ENCODE measurements at regions not wholly inside any gene's neighbourhood (a gene's known extent, or its start where the extent isn't known, plus 50 kb on each side); places are given as distances from the start of the nearest gene placed in this dataset.

- Histone ChIP-seq H3K9ac (ENCODE audit: low read depth in 1 of 2, low read length in 2 of 2) (no peak overlapping the region), H3K9me3 (ENCODE audit: control insufficient read depth in 2 of 2, low read length in 2 of 2) (no peaks in the 10 kb centered on the region), H3K36me3 (ENCODE audit: control insufficient read depth in 2 of 2, insufficient read depth in 2 of 2, low read length in 2 of 2) (no peaks in the 10 kb centered on the region), H3K4me3 (ENCODE audit: low read length in 2 of 2) (no peak overlapping the region), H3K27me3 (ENCODE audit: control insufficient read depth in 2 of 2, insufficient read depth in 2 of 2, low read length in 2 of 2) (no peaks in the 10 kb centered on the region), H3K27ac (ENCODE audit: low read depth in 2 of 2, low read length in 2 of 2) (no peak overlapping the region), H3K4me1 (ENCODE audit: control insufficient read depth in 2 of 2, insufficient read depth in 2 of 2, low read length in 2 of 2) (no peaks in the 10 kb centered on the region)
Measured at GRCh38 chr6:74253261-74253660, 557.3 kb downstream of the CD109 start.

- no peaks in the 10 kb centered on the region for H3K27me3 ChIP-seq (ENCODE audit: control insufficient read depth in 2 of 2, insufficient read depth in 2 of 2, low read length in 2 of 2)
- no peaks in the 10 kb centered on the region for H3K36me3 ChIP-seq (ENCODE audit: control insufficient read depth in 2 of 2, insufficient read depth in 2 of 2, low read length in 2 of 2)
- H3K9me3 ChIP-seq (ENCODE audit: control insufficient read depth in 2 of 2, low read length in 2 of 2) = no peaks in the 10 kb centered on the region
- no peak overlapping the region for H3K27ac ChIP-seq (ENCODE audit: low read depth in 2 of 2, low read length in 2 of 2)
- no peak overlapping the region for H3K9ac ChIP-seq (ENCODE audit: low read depth in 1 of 2, low read length in 2 of 2)
- no peak overlapping the region for H3K4me3 ChIP-seq (ENCODE audit: low read length in 2 of 2)
- no peaks in the 10 kb centered on the region for H3K4me1 ChIP-seq (ENCODE audit: control insufficient read depth in 2 of 2, insufficient read depth in 2 of 2, low read length in 2 of 2)
Measured at GRCh38 chr6:74250161-74250818, 554.3 kb downstream of the CD109 start.

- Histone ChIP-seq H3K4me1 (ENCODE audit: control insufficient read depth in 2 of 2, insufficient read depth in 2 of 2, low read length in 2 of 2) (no peaks in the 10 kb centered on the region), H3K27ac (ENCODE audit: low read depth in 2 of 2, low read length in 2 of 2) (no peak overlapping the region), H3K27me3 (ENCODE audit: control insufficient read depth in 2 of 2, insufficient read depth in 2 of 2, low read length in 2 of 2) (no peaks in the 10 kb centered on the region), H3K4me3 (ENCODE audit: low read length in 2 of 2) (no peak overlapping the region), H3K36me3 (ENCODE audit: control insufficient read depth in 2 of 2, insufficient read depth in 2 of 2, low read length in 2 of 2) (no peaks in the 10 kb centered on the region), H3K9ac (ENCODE audit: low read depth in 1 of 2, low read length in 2 of 2) (no peak overlapping the region), H3K9me3 (ENCODE audit: control insufficient read depth in 2 of 2, low read length in 2 of 2) (no peaks in the 10 kb centered on the region)
Measured at GRCh38 chr6:74249658-74250057, 553.7 kb downstream of the CD109 start.

GRCh38 chr6:74248966-74249365, 553.0 kb downstream of the CD109 start:
- Histone ChIP-seq H3K4me3 (ENCODE audit: low read length in 2 of 2) (no peak overlapping the region), H3K27ac (ENCODE audit: low read depth in 2 of 2, low read length in 2 of 2) (no peak overlapping the region), H3K9me3 (ENCODE audit: control insufficient read depth in 2 of 2, low read length in 2 of 2) (no peaks in the 10 kb centered on the region), H3K9ac (ENCODE audit: low read depth in 1 of 2, low read length in 2 of 2) (no peak overlapping the region), H3K36me3 (ENCODE audit: control insufficient read depth in 2 of 2, insufficient read depth in 2 of 2, low read length in 2 of 2) (no peaks in the 10 kb centered on the region), H3K4me1 (ENCODE audit: control insufficient read depth in 2 of 2, insufficient read depth in 2 of 2, low read length in 2 of 2) (no peaks in the 10 kb centered on the region), H3K27me3 (ENCODE audit: control insufficient read depth in 2 of 2, insufficient read depth in 2 of 2, low read length in 2 of 2) (no peaks in the 10 kb centered on the region)

GRCh38 chr6:74222768-74223333, 526.8 kb downstream of the CD109 start:
- H3K4me3 ChIP-seq (ENCODE audit: low read length in 2 of 2) = no peak overlapping the region
- H3K9ac ChIP-seq (ENCODE audit: low read depth in 1 of 2, low read length in 2 of 2) = no peak overlapping the region

GRCh38 chr6:74213995-74214394, 518.0 kb downstream of the CD109 start:
- Histone ChIP-seq H3K27me3 (ENCODE audit: control insufficient read depth in 2 of 2, insufficient read depth in 2 of 2, low read length in 2 of 2) (no peaks in the 10 kb centered on the region), H3K4me1 (ENCODE audit: control insufficient read depth in 2 of 2, insufficient read depth in 2 of 2, low read length in 2 of 2) (no peaks in the 10 kb centered on the region), H3K9ac (ENCODE audit: low read depth in 1 of 2, low read length in 2 of 2) (no peak overlapping the region), H3K9me3 (ENCODE audit: control insufficient read depth in 2 of 2, low read length in 2 of 2) (no peaks in the 10 kb centered on the region), H3K27ac (ENCODE audit: low read depth in 2 of 2, low read length in 2 of 2) (no peak overlapping the region), H3K36me3 (ENCODE audit: control insufficient read depth in 2 of 2, insufficient read depth in 2 of 2, low read length in 2 of 2) (no peaks in the 10 kb centered on the region), H3K4me3 (ENCODE audit: low read length in 2 of 2) (no peak overlapping the region)

More at GRCh38 chr6:74222768-74223333, 526.8 kb downstream of the CD109 start:
- H3K36me3 ChIP-seq (ENCODE audit: control insufficient read depth in 2 of 2, insufficient read depth in 2 of 2, low read length in 2 of 2) = no peaks in the 10 kb centered on the region
- H3K4me1 ChIP-seq (ENCODE audit: control insufficient read depth in 2 of 2, insufficient read depth in 2 of 2, low read length in 2 of 2) = no peaks in the 10 kb centered on the region
- no peaks in the 10 kb centered on the region for H3K27me3 ChIP-seq (ENCODE audit: control insufficient read depth in 2 of 2, insufficient read depth in 2 of 2, low read length in 2 of 2)
- no peaks in the 10 kb centered on the region for H3K9me3 ChIP-seq (ENCODE audit: control insufficient read depth in 2 of 2, low read length in 2 of 2)
- H3K27ac ChIP-seq (ENCODE audit: low read depth in 2 of 2, low read length in 2 of 2) = no peak overlapping the region

GRCh38 chr6:74208239-74208638, 512.2 kb downstream of the CD109 start:
- Histone ChIP-seq H3K9me3 (ENCODE audit: control insufficient read depth in 2 of 2, low read length in 2 of 2) (no peaks in the 10 kb centered on the region), H3K36me3 (ENCODE audit: control insufficient read depth in 2 of 2, insufficient read depth in 2 of 2, low read length in 2 of 2) (no peaks in the 10 kb centered on the region), H3K4me3 (ENCODE audit: low read length in 2 of 2) (no peak overlapping the region), H3K27ac (ENCODE audit: low read depth in 2 of 2, low read length in 2 of 2) (no peak overlapping the region), H3K4me1 (ENCODE audit: control insufficient read depth in 2 of 2, insufficient read depth in 2 of 2, low read length in 2 of 2) (no peaks in the 10 kb centered on the region), H3K27me3 (ENCODE audit: control insufficient read depth in 2 of 2, insufficient read depth in 2 of 2, low read length in 2 of 2) (no peaks in the 10 kb centered on the region), H3K9ac (ENCODE audit: low read depth in 1 of 2, low read length in 2 of 2) (no peak overlapping the region)

- Histone ChIP-seq H3K27ac (ENCODE audit: low read depth in 2 of 2, low read length in 2 of 2) (no peak overlapping the region), H3K36me3 (ENCODE audit: control insufficient read depth in 2 of 2, insufficient read depth in 2 of 2, low read length in 2 of 2) (no peaks in the 10 kb centered on the region), H3K9ac (ENCODE audit: low read depth in 1 of 2, low read length in 2 of 2) (no peak overlapping the region), H3K4me1 (ENCODE audit: control insufficient read depth in 2 of 2, insufficient read depth in 2 of 2, low read length in 2 of 2) (no peaks in the 10 kb centered on the region), H3K27me3 (ENCODE audit: control insufficient read depth in 2 of 2, insufficient read depth in 2 of 2, low read length in 2 of 2) (no peaks in the 10 kb centered on the region), H3K4me3 (ENCODE audit: low read length in 2 of 2) (no peak overlapping the region), H3K9me3 (ENCODE audit: control insufficient read depth in 2 of 2, low read length in 2 of 2) (no peaks in the 10 kb centered on the region)
Measured at GRCh38 chr6:74199215-74199915, 503.4 kb downstream of the CD109 start.

GRCh38 chr6:74197310-74197709, 501.3 kb downstream of the CD109 start:
- no peaks in the 10 kb centered on the region for H3K9me3 ChIP-seq (ENCODE audit: control insufficient read depth in 2 of 2, low read length in 2 of 2)
- H3K27me3 ChIP-seq (ENCODE audit: control insufficient read depth in 2 of 2, insufficient read depth in 2 of 2, low read length in 2 of 2) = no peaks in the 10 kb centered on the region
- H3K4me1 ChIP-seq (ENCODE audit: control insufficient read depth in 2 of 2, insufficient read depth in 2 of 2, low read length in 2 of 2) = no peaks in the 10 kb centered on the region
- H3K27ac ChIP-seq (ENCODE audit: low read depth in 2 of 2, low read length in 2 of 2) = no peak overlapping the region
- no peaks in the 10 kb centered on the region for H3K36me3 ChIP-seq (ENCODE audit: control insufficient read depth in 2 of 2, insufficient read depth in 2 of 2, low read length in 2 of 2)
- H3K4me3 ChIP-seq (ENCODE audit: low read length in 2 of 2) = no peak overlapping the region
- H3K9ac ChIP-seq (ENCODE audit: low read depth in 1 of 2, low read length in 2 of 2) = no peak overlapping the region

GRCh38 chr6:74187811-74188210, 491.8 kb downstream of the CD109 start:
- Histone ChIP-seq H3K27ac (ENCODE audit: low read depth in 2 of 2, low read length in 2 of 2) (no peak overlapping the region), H3K9me3 (ENCODE audit: control insufficient read depth in 2 of 2, low read length in 2 of 2) (no peaks in the 10 kb centered on the region), H3K4me1 (ENCODE audit: control insufficient read depth in 2 of 2, insufficient read depth in 2 of 2, low read length in 2 of 2) (no peaks in the 10 kb centered on the region), H3K4me3 (ENCODE audit: low read length in 2 of 2) (no peak overlapping the region), H3K27me3 (ENCODE audit: control insufficient read depth in 2 of 2, insufficient read depth in 2 of 2, low read length in 2 of 2) (no peaks in the 10 kb centered on the region), H3K9ac (ENCODE audit: low read depth in 1 of 2, low read length in 2 of 2) (no peak overlapping the region), H3K36me3 (ENCODE audit: control insufficient read depth in 2 of 2, insufficient read depth in 2 of 2, low read length in 2 of 2) (no peaks in the 10 kb centered on the region)
